Uterus (tissue), 2 donors: ENCODE measurements at regions not wholly inside any gene's neighbourhood (a gene's known extent, or its start where the extent isn't known, plus 50 kb on each side); places are given as distances from the start of the nearest gene placed in this dataset.

Experiments
- POLR2A ChIP-seq, 2 donors: fragments of 450-650 bp; IDR thresholded peaks; one replicate each; pipeline ENCODE4 v1.6.1; 2016; ENCODE audit warnings: antibody characterized with exemption in 2 of 2, mild to moderate bottlenecking in 1 of 2, moderate library complexity in 1 of 2
- TF ChIP-seq, protein P1 (sequence below), 4 experiments: fragments of 200-600 bp in 2 of 4; fragments of 450-650 bp in 2 of 4; sonication (generic) in 2 of 4; IDR thresholded peaks; one replicate each; pipeline ENCODE4 v1.5.1; 2016 to 2019; ENCODE audit warnings: antibody characterized with exemption in 4 of 4, mild to moderate bottlenecking in 2 of 4, moderate library complexity in 1 of 4

DNA sequence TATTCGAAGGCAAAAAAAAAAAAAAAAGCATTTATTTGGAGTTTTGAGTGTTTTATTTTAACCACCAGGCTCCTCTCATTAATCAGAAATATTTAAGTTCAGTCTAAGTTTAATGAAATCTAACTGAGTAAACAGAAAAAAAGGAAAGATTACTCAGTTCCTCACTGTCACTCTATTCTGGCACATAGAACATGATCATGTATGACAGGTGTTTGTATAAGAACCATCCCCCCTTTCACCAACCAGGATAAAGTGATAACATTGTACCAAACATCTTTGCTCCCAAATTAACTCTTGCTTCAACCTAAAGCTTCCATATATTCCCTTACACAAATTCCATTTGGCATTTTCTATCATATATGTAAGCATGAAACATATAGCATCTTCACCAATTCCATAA, 176.2 kb upstream of the HSF2 start:
- TF ChIP-seq, protein P1, sequence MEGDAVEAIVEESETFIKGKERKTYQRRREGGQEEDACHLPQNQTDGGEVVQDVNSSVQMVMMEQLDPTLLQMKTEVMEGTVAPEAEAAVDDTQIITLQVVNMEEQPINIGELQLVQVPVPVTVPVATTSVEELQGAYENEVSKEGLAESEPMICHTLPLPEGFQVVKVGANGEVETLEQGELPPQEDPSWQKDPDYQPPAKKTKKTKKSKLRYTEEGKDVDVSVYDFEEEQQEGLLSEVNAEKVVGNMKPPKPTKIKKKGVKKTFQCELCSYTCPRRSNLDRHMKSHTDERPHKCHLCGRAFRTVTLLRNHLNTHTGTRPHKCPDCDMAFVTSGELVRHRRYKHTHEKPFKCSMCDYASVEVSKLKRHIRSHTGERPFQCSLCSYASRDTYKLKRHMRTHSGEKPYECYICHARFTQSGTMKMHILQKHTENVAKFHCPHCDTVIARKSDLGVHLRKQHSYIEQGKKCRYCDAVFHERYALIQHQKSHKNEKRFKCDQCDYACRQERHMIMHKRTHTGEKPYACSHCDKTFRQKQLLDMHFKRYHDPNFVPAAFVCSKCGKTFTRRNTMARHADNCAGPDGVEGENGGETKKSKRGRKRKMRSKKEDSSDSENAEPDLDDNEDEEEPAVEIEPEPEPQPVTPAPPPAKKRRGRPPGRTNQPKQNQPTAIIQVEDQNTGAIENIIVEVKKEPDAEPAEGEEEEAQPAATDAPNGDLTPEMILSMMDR (IDR thresholded peaks at IDR 0.05), result no peak
- no peak for TF ChIP-seq POLR2A (IDR thresholded peaks at IDR 0.05)
